ACHN (cell line): ENCODE measurements at regions not wholly inside any gene's neighbourhood (a gene's known extent, or its start where the extent isn't known, plus 50 kb on each side); places are given as distances from the start of the nearest gene placed in this dataset.

ENCODE experiments used
- DNase-seq: peaks from one replicate; pipeline ENCODE4 v3.0.0-alpha.2; 2015
- in situ Hi-C: cut with HindIII; loops from 2 replicates; pipeline ENCODE4 v1.10.0; 2017; ENCODE audit warnings: low sequenced_read_pairs, low pct_ligation_motif_present, low pct_unique_long_range_greater_than_20kb

DNA sequence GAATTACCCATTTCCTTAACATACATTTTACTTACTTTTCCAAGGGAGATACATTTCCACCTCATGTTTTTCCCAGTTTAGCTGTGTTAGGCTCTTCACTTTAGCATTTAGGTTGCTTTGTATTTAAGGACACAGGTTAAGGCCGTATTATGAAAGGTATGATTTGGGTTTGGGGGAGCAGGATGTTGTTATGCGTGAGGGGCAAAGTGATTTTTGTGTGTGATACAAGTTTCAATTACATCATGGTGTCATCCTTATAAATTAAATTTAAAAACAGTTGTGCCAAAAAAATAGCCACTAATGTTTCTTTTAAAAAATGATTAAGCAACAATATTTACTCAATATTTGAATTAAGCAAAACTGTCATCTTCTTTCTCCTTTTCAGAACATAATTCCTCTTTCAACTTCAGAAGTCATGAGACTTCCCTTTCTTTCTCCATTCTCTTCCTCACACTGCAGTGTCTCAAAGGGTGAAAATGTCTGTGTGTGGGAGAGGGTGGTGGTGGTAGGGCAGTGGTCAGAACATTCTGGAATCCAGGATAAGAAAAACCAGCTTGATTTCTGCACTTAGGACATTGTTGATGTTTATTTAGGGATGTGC lies 126.2 kb downstream of the KCNRG start:
- no peak for DNase-seq
- in situ Hi-C loops: no loop called here

DNA sequence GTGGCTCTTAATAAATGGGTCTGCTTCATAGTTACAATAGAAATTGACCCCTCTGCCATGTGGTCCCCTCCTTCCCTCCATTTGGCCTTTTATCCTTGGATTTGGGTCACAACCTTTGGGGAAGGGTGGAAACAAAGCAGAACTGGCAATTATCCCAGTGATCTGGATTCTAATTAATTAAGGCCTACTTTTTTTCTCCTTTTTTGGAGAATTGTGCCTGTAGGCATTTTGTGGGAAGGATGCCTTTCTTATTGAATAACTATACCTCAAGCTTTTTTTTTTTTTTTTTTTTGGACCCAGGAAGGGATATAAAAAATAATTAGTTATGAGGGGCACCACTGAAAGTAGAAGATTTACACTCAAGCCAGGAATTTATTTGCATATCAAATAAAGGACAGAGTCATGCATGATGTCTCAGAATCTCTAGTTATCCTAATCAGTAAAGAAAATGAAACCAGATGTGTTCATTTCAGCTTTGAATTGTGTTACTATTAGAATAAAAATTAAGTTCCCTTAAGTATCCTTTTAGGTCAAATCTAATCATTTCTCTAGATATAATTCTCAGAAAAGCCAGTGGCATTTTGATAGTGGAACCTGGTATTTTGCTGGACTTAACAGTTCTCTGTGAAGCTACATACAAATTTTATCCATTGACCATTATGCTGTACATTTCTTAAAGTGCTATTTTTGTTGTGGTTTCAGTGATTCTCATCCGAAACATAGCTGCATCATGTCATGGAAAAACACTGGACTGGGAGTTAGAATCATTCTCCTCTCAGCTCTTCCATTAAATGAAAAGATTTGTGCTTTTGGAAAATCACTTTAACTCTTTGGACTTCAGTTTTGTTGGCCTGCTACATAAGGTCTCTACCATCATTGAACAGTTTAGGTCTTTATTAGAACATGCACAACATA lies 129.3 kb downstream of the KCNRG start:
- no peak for DNase-seq
- in situ Hi-C loops: no loop called here

DNA sequence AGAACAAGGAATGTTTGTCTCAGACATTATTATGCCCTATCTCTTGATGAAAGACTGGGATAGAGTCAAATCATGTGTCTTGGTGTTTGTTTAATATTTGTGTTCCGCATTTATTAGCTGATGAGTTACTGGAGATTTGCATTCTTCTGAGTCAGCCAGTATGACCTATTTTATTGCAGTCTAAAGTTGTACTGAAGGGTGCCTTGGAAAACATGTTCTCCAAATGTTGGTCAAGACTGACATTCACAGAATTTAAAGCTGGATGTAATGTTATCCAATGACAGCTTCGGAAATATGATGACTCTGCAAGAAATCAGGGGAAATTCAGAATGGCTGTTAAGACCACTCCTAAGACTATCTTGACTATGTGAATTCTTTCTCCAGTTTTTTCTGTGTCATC lies 134.0 kb downstream of the KCNRG start:
- DNase-seq: no peak
- in situ Hi-C loops: no loop called here

DNA sequence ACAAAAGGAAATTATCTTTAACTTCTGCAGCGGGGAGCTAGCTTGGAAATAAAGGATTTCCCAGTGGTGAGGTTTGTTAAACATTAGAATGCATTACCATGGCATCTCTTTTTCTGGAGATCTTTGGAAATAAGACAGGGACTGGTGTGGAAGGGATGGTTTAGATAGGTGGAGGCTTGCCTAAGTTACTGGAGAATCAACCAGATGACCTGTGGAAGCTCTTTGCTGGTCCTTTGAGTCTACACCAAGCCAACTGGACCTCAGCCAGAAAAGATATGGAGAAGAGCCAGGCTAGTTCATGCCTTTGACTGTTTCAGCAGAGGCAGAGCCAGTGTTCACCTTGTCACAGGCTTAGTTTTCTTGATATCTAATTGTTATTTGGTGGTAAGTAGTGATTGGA lies 134.7 kb downstream of the KCNRG start:
- in situ Hi-C loops: no loop called here
- DNase-seq: no peak

DNA sequence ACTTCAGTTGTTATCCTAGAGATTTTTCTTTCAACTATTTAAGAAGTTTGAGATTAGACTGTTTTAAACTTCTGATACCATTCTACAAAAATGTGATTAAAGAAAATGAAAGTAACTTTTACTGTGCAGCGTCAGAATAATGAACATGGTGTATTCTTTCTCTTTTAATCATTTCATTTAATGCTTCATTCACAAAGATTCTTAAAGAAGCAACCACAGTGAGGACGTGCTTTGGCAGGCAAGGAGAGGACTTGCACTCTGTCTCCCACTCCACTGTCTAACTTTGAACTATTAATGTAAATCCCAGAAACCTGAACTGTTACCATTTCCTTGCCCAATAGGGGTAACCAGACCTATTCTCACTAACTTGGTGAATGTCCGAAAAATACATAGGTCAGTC lies 137.0 kb downstream of the KCNRG start:
- DNase-seq: peak; percentile 14
- in situ Hi-C loops: no loop called here

DNA sequence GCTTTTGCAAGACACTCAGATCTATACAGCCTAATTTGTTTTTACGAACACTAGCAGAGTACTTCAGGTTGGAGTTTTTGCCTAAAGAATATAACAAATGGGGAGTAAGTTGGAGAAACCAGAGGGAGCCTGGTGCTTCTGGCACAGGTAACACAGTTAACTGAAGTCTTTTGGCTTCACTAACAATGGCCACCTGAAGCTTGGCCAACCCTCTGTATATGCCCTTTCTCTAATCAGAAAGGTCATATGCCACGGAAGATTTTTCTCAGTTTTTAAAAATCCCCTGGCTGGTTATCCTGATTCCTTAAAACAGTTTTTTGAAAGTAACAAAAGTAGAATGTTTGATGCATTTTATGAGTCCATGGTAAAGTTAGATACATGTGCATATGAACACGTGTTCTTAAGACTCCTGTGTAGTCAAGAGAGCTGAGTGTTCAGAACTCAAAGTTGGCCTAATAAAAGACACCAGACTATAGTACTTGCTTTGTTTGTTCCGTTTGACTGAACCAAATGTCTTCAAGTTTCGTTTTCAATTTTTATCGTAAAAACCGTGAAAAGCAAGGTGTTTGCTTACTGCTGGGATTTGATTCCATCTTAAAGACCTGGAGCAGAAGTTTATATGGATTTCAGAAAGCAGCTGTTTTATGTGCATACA lies 137.5 kb downstream of the KCNRG start:
- no peak for DNase-seq

DNA sequence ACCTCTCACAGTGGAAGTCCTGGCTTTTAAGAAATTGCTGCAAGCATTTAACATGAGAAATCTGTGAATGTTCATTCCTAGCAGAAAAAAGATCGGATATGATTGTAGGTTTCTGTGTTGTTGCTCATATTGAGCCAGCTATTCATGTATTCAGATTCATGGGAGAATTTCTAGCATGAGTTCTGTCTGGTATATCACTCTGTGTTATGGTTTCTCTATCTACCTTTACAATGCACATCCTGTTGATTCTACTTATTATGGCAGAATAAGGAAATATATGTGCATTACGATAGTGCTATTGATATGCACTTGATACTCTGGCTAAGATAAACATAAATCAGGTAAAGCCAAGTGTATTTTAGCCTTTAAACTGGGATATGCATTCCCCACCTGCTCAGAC lies 138.2 kb downstream of the KCNRG start:
- no peak for DNase-seq
- in situ Hi-C loops: no loop called here

More for the DNA sequence above, 137.5 kb downstream of the KCNRG start:
- in situ Hi-C loops: no loop called here

DNA sequence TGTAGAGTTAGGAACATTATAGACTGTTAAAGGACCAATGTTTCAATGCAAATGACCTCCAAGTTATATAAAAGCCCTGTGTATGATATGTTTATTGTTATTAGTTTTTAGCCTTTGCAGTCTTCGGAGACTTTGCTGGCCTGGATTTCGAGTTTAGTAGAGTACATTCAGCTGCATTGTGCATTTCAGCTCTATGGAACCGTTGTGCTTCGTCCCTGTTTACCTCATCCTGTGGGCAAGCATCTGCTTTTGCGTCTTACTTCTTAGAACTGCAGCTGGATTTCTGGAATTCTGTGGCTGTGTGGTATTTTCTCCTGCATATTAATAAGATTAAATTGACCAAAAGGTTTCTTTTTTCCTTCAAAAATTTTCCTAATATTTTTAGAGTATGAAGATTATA lies 138.6 kb downstream of the KCNRG start:
- in situ Hi-C loops: no loop called here
- no peak for DNase-seq

DNA sequence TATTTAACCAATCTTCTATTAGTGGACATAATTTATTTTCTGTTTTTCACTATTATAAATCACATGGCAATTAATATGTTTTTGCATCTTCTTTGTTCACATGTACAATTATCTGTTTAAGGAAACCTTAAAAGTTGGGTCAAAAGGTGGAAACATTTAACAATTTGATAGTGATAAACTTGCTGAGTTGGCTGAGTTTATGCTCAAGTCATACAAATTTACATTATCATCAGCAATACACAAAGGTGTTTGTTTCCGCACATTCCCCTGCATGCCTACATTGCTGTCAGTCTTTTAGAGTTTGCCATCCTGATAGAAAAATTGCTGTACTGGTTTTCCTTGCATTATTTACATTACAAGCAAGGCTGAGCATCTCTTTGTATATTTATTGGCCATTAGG lies 139.5 kb downstream of the KCNRG start:
- in situ Hi-C loops: no loop called here
- no peak for DNase-seq

DNA sequence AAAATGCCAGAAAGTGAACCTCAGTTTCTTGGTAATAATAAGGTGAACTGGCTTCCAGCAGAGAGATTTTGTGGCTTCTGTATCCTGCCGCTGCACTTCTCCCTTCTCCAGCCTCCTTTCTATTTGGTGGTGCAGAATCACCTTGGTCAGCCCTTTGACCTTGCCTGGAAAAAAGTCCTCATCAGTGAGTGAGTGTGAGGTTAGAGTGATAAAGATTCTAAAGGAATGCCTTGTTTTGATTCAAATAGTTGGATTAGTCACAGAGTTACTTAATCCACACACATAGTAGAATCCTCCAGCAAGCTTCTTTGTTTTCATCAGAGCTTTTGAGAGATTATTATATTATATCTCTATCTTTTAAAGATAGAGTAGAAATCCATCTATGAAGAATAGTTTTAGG lies 140.9 kb downstream of the KCNRG start:
- DNase-seq: no peak
- in situ Hi-C loops: no loop called here

DNA sequence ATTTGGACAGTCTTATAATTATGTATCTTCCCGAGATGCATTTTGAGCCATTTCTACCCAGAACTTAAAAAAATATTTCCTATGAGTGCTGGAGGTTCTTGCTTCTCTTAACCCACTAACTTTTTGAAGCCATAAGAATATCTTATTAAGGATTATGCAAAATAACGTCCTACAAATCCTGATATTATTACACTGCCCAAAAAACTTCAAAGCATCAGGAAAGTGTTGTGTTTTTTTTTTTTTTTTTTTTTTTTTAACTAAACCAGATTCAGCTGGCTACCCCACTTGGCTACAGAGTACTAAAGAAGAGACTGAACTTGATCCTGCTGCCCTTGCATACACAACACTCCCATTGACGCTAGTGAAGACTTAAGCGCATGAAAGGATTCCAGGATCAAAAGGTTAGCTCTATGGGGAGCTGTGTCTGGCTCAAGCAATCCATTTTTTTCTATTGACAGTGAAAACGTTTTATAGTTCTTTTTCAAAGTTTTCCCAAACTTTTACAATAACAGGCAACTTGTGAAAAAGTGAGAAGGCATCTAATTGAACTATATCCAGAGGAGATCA lies 141.4 kb downstream of the KCNRG start:
- DNase-seq: no peak
- in situ Hi-C loops: no loop called here

DNA sequence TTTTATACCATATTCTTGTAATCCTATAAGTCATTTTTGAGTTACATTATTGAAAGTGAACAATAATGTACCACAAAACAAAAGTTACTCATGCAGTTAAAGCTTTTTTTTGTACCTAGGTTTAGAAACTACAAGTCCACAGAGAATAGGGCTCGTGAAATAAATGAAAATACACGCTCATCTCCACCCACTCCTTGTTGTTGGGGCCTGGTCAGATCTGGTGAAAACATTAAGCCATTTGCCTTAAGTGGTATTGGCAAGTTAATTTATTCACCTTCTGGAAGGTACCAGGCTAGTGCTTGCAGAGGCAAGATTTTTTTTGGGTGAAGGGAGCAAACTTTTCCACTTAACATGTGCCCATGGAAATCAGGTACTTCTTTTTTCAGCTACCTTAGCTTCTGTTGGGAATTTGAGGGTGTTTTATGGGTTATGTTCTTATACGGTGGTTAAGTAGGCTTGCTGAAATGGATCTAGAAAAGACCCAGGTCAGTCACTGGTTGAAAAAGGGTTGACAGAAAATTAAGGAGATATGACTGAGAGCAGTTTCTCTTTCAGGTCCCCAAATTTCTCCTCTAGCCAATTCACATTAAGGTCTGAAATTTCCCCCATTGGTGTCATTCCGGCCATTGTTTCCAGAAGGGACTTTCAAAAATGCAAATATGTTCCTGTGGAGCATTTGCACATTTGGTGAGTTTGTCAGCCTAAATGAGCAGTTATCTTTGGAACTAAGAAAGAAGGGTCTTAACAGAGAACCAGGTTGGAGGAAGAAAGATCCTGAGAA lies 143.3 kb downstream of the KCNRG start:
- DNase-seq: no peak
- in situ Hi-C loops: no loop called here

DNA sequence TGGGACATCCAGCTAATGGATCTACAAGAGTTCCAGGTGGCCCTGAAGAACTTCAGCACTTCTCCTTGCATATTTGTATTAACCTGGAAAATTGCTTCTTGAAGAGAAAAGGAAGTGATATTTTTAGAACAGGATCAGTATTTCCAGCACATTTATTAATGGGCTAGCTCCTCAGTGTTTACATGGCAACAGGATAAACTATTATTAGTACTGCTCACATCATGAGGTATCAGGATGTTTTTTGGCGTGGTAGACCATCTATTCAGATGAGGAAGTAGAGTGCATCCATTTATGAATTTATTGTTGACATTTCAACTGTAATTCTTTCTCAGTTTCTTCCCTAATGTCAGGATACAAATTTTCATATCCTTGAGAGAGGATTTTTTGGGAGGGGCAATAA lies 144.4 kb downstream of the KCNRG start:
- no peak for DNase-seq
- in situ Hi-C loops: no loop called here

DNA sequence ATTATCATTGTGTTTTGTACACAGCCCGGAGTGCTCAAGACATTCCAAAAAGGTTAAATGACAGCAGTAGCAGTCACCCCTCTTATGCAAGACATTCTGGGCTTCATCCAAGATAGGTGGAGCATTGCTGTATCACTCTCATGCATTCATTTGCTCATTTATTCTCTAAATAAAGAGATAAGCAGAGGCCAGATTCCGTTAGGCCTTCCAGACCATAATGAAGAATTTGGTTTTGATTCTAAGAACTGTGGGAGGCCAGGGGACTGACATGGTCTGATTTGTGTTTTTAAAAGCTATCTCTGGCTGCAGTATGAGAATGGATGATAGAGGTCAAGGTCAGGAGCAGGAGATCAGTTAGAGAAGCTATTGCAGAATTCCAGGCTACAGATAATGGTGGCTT lies 145.8 kb downstream of the KCNRG start:
- in situ Hi-C loops: no loop called here
- DNase-seq: no peak

DNA sequence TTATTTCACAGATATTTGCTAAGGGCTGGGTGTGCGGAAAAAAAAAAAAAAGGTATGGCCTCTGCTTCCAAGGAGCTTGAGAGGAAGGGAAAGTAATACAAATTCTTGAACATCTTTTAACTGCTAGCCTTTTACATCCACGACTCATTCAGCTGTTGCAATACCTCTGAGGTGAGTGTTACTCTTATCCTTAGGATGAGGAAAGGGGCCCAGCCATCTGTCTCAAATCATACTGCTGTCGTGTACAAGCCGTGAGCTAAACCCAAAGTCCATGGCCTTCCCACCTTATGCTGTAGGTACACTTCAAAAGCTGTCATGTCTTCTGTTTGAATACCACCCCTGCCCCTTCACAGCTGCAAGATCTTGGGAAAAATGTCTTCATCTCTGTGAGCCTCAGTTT lies 146.8 kb downstream of the KCNRG start:
- DNase-seq: no peak
- in situ Hi-C loops: no loop called here

DNA sequence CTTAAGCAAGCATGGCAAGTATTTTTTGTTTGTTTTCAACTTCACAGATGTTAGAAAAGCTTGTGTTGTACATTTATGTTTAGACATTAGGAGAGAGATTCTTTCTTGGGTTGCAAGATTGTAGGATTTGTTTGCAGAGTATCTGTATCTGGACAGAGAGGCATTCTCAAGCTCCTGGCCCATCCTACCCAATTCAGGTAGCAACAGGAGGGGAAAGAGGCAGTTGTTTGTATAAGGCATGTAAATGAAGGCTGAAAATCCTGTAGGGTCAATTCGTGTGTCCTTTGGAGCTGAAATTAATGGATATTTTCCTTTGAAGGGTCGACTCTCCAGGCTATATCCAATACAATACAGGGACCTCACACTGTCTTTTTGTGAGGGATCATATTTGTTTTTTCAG lies 147.3 kb downstream of the KCNRG start:
- in situ Hi-C loops: no loop called here

DNA sequence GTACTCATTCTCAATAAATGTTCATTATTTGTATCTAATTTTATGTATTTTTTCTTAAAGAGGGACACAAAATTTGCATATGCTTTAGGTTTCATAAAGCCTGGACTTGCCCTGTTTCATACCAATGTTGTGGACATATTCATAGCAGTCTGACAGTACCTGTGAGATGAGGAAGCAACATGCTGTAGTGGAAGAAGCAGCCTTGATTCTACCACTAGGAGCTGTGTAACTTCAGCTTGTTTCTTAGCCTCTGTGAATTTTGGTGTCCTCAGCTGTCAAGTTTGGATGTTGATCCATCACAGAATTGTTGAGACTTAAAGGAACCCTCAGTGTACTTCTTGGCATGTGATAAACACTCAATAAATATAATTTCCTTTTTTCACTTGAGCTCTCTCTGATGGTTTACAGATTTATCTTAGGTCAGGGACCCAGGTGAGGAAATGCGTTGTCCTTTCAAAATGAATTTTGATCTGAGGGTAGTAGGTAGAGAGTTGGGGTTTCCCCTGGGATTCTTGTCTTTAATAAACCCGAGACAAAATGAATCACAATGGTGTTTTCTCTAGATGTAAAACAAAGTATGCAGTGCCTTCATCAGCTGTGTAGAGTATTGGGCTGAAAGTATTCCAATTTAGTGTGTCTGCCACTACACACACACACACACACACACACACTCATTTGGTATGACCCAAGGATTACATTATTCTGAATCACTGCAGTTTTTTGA lies 152.1 kb downstream of the KCNRG start:
- no peak for DNase-seq
- in situ Hi-C loops: no loop called here

More for the DNA sequence above, 147.3 kb downstream of the KCNRG start:
- DNase-seq: no peak

DNA sequence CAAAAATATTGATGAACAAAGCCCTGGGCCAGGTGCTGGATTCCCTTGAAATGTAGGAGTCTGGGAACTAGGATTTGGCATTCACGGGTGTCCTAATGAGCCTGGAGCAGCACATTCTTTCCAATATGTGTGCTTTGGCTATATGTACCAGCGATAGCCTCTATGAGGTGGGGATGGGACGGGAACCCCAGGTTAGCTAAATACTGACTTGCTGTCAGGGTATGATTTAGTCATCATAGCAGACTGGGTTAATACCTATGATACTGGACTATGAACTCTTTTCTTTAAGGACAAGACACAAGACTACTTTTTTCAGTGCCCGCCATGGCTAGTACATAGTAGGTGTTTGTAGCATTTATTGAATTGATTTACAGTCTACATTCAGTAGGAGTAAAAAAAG lies 152.7 kb downstream of the KCNRG start:
- in situ Hi-C loops: no loop called here
- DNase-seq: no peak
